GM12874 (cell line): ENCODE measurements at regions not wholly inside any gene's neighbourhood (a gene's known extent, or its start where the extent isn't known, plus 50 kb on each side); places are given as distances from the start of the nearest gene placed in this dataset.

Source experiments
- CTCF ChIP-seq: IDR thresholded peaks from 2 replicates; pipeline ENCODE4 v1.5.1; 2011; ENCODE audit warnings: low read depth, mild to moderate bottlenecking, control low read depth, low read length, moderate library complexity; ENCODE audit not compliant: insufficient read depth

GRCh38 chr6:167412506-167412905 lies 87.6 kb downstream of the TTLL2 start:
- no peak for TF ChIP-seq CTCF

GRCh38 chr6:167415441-167415961 lies 90.6 kb downstream of the TTLL2 start:
- TF ChIP-seq CTCF, result no peak

GRCh38 chr6:167416676-167417430 lies 92.0 kb downstream of the TTLL2 start:
- no peak for TF ChIP-seq CTCF

GRCh38 chr6:167420177-167420576 lies 95.3 kb downstream of the TTLL2 start:
- no peak for TF ChIP-seq CTCF

GRCh38 chr6:167420858-167421766 lies 96.2 kb downstream of the TTLL2 start:
- no peak for TF ChIP-seq CTCF

- no peak for TF ChIP-seq CTCF
These were observed 98.0 kb downstream of the TTLL2 start for GRCh38 chr6:167422934-167423333.

GRCh38 chr6:167424060-167424673 lies 99.3 kb downstream of the TTLL2 start:
- TF ChIP-seq CTCF, result no peak
